Activated CD4-positive, alpha-beta T cell treated with anti-CD3 and anti-CD28 coated beads, Interleukin-2, amount 10 ng/mL, durations not matched to agents 24 days and 14 days (primary cell): ENCODE measurements at regions not wholly inside any gene's neighbourhood (a gene's known extent, or its start where the extent isn't known, plus 50 kb on each side); places are given as distances from the start of the nearest gene placed in this dataset.

ENCODE experiments used
- DNase-seq: peaks from one replicate; pipeline ENCODE4 v3.0.0; 2022
- H3K27ac Mint-ChIP-seq: one replicate; pipeline ENCODE4 v1.8.0; 2022; ENCODE audit warnings: mild to moderate bottlenecking, mixed read lengths
- H3K27me3 Mint-ChIP-seq: one replicate; pipeline ENCODE4 v1.8.0; 2022; ENCODE audit warnings: mixed read lengths
- H3K36me3 Mint-ChIP-seq: one replicate; pipeline ENCODE4 v1.8.0; 2022; ENCODE audit warnings: low read depth, mild to moderate bottlenecking, mixed read lengths
- H3K4me1 Mint-ChIP-seq: one replicate; pipeline ENCODE4 v1.8.0; 2021; ENCODE audit warnings: mixed read lengths
- H3K4me3 Mint-ChIP-seq: one replicate; pipeline ENCODE4 v1.8.0; 2022; ENCODE audit warnings: mild to moderate bottlenecking, moderate library complexity, mixed read lengths
- H3K9me3 Mint-ChIP-seq: one replicate; pipeline ENCODE4 v1.8.0; 2021; ENCODE audit warnings: mixed read lengths
- intact Hi-C: fragments of 100-400 bp; cut with micrococcal nuclease; formaldehyde crosslinking; loops from one replicate; pipeline ENCODE4 v1.15.1; 2023

GRCh38 chr6:56407883-56408410 lies 160.6 kb upstream of the COL21A1 start:
- intact Hi-C loops = no loop called here

GRCh38 chr6:56406276-56407269 lies 159.2 kb upstream of the COL21A1 start:
- H3K27me3 Mint-ChIP-seq = peaks cover 2% of the 10 kb centered on the region
- H3K4me1 Mint-ChIP-seq = no peaks in the 10 kb centered on the region
- DNase-seq = no peak
- H3K27ac Mint-ChIP-seq = no peak overlapping the region
- intact Hi-C loops = no loop called here
- no peaks in the 10 kb centered on the region for H3K9me3 Mint-ChIP-seq
- H3K4me3 Mint-ChIP-seq = no peak overlapping the region
- no peaks in the 10 kb centered on the region for H3K36me3 Mint-ChIP-seq

More at GRCh38 chr6:56407883-56408410, 160.6 kb upstream of the COL21A1 start:
- Mint-ChIP-seq H3K4me3 (no peak overlapping the region), H3K4me1 (no peaks in the 10 kb centered on the region), H3K36me3 (no peaks in the 10 kb centered on the region), H3K27ac (no peak overlapping the region), H3K9me3 (no peaks in the 10 kb centered on the region), H3K27me3 (peaks cover 2% of the 10 kb centered on the region)
- DNase-seq = no peak

- Mint-ChIP-seq H3K27me3 (peaks cover 2% of the 10 kb centered on the region), H3K4me1 (no peaks in the 10 kb centered on the region), H3K36me3 (no peaks in the 10 kb centered on the region), H3K9me3 (no peaks in the 10 kb centered on the region), H3K27ac (no peak overlapping the region), H3K4me3 (no peak overlapping the region)
- no peak for DNase-seq
- intact Hi-C loops = no loop called here
Measured at GRCh38 chr6:56404599-56404998, 157.2 kb upstream of the COL21A1 start.

GRCh38 chr6:56403745-56404144 lies 156.4 kb upstream of the COL21A1 start:
- no peak overlapping the region for H3K4me3 Mint-ChIP-seq
- H3K9me3 Mint-ChIP-seq = no peaks in the 10 kb centered on the region
- intact Hi-C loops = no loop called here
- H3K4me1 Mint-ChIP-seq = no peaks in the 10 kb centered on the region
- H3K27ac Mint-ChIP-seq = no peak overlapping the region
- no peak for DNase-seq
- H3K36me3 Mint-ChIP-seq = no peaks in the 10 kb centered on the region
- peaks cover 2% of the 10 kb centered on the region for H3K27me3 Mint-ChIP-seq

DNA sequence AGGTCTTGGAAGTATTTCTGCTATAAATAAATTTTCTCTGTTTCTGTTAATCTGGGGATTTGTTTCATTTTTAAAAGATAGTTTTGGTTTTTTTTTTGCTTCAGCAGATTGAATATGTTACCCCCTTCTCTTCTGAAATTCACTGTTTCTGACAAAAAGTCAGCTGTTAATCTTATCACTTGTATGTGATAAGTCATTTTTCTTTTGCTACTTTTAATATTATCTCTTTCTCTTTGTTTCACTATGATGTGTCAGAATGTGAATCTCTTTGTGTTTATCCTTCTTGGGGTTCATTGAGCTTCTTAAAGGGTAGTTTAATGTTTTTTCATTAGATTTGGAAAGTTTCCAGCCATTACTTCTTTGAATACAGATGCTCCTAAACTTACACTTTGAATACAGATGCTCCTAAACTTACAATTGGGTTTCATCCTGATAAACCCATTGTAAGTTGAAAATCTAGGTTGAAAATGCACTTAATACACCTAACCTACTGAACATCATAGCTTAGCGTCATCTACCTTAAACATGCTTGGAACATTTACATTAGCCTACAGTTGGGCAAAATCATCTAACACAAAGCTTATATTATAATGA lies 154.2 kb upstream of the COL21A1 start:
- Mint-ChIP-seq H3K27ac (no peak overlapping the region), H3K4me3 (no peak overlapping the region), H3K9me3 (no peaks in the 10 kb centered on the region), H3K27me3 (peaks cover 8% of the 10 kb centered on the region), H3K4me1 (no peaks in the 10 kb centered on the region), H3K36me3 (no peaks in the 10 kb centered on the region)
- no peak for DNase-seq
- intact Hi-C loops = no loop called here

- Mint-ChIP-seq H3K4me3 (no peak overlapping the region), H3K4me1 (no peaks in the 10 kb centered on the region), H3K9me3 (no peaks in the 10 kb centered on the region), H3K36me3 (no peaks in the 10 kb centered on the region), H3K27ac (no peak overlapping the region), H3K27me3 (peaks cover 11% of the 10 kb centered on the region)
- intact Hi-C loops = no loop called here
- DNase-seq = no peak
Measured at GRCh38 chr6:56400273-56400672, 152.9 kb upstream of the COL21A1 start.

DNA sequence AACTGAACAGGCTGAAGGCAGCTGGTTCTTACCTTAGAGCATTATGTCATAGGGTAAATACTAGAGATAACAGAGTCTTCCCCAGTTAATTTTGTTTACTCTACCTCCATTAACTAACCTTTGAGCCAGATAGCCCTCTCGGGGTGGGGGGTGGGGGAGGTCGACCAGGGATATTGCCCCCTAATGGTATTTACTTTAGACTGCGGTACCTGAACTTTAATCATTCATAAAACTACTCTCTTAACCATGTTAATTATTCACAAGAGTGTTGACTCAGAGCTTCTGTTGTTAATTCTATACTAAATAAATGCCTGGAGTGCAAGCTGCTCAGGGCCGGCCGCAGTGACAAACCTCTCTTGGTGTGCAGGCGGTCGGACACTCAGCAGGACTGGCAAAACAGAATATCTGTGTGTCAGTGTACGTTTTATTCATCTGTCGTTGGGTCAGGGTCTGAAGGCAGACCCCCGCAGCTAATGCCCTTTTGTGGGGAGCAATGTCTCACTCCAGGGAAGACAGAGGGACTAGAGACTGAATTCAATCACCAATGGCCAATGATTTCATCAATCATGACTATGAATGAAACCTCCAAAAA lies 152.4 kb upstream of the COL21A1 start:
- no peak overlapping the region for H3K27ac Mint-ChIP-seq
- H3K4me1 Mint-ChIP-seq = no peaks in the 10 kb centered on the region
- intact Hi-C loops = no loop called here
- no peaks in the 10 kb centered on the region for H3K36me3 Mint-ChIP-seq
- no peak for DNase-seq
- H3K27me3 Mint-ChIP-seq = peaks cover 11% of the 10 kb centered on the region
- H3K4me3 Mint-ChIP-seq = no peak overlapping the region
- no peaks in the 10 kb centered on the region for H3K9me3 Mint-ChIP-seq

- no peaks in the 10 kb centered on the region for H3K36me3 Mint-ChIP-seq
- intact Hi-C loops = no loop called here
- H3K27ac Mint-ChIP-seq = no peak overlapping the region
- no peaks in the 10 kb centered on the region for H3K9me3 Mint-ChIP-seq
- H3K4me1 Mint-ChIP-seq = no peaks in the 10 kb centered on the region
- no peak for DNase-seq
- no peak overlapping the region for H3K4me3 Mint-ChIP-seq
- H3K27me3 Mint-ChIP-seq = peaks cover 11% of the 10 kb centered on the region
Measured at GRCh38 chr6:56399250-56399671, 151.9 kb upstream of the COL21A1 start.

DNA sequence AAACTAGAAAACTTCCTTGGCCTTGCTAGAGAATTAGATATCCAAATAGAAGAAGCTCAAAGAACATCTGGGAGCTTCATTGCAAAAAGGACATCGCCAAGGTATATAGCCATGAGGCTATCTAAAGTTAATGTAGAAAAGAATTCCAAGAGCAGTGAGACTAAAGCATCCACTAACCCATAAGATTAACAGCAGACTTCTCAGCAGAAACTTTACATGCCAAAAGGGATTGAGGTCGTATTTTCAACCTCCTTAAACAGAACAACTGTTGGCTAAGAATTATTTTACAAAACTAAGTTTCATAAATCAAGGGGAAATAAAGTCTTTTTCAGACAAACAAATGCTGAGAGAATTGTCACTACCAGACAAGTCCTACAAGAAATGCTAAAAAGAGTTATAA lies 149.1 kb upstream of the COL21A1 start:
- H3K27me3 Mint-ChIP-seq = peaks cover 8% of the 10 kb centered on the region
- intact Hi-C loops = no loop called here

GRCh38 chr6:56393615-56394612 lies 146.5 kb upstream of the COL21A1 start:
- Mint-ChIP-seq H3K4me3 (no peak overlapping the region), H3K4me1 (no peaks in the 10 kb centered on the region), H3K27me3 (peaks cover 8% of the 10 kb centered on the region), H3K27ac (no peak overlapping the region), H3K9me3 (no peaks in the 10 kb centered on the region), H3K36me3 (no peaks in the 10 kb centered on the region)
- intact Hi-C loops = no loop called here
- no peak for DNase-seq

More for the DNA sequence above, 149.1 kb upstream of the COL21A1 start:
- H3K9me3 Mint-ChIP-seq = no peaks in the 10 kb centered on the region
- H3K36me3 Mint-ChIP-seq = no peaks in the 10 kb centered on the region
- no peak overlapping the region for H3K4me3 Mint-ChIP-seq
- DNase-seq = no peak
- no peak overlapping the region for H3K27ac Mint-ChIP-seq
- no peaks in the 10 kb centered on the region for H3K4me1 Mint-ChIP-seq

DNA sequence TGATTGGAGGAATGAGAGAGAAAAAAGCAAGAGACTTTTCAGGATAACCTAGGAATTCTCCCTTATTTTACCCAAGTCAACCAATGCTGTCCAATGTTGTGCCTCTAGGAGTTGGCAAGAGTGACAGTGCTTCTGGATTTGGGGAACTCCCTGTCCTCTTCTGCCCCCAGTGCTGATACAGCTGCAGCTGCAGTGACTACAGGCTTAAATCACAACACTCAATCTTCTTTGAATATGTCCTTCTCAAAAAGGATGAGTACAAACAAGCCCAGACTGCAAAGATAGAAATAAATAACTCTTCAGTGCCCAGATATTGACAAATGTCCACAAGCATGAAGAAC lies 141.0 kb upstream of the COL21A1 start:
- no peaks in the 10 kb centered on the region for H3K4me1 Mint-ChIP-seq
- no peak overlapping the region for H3K27ac Mint-ChIP-seq
- intact Hi-C loops = no loop called here
- H3K27me3 Mint-ChIP-seq = no peaks in the 10 kb centered on the region
- H3K4me3 Mint-ChIP-seq = no peak overlapping the region
- H3K9me3 Mint-ChIP-seq = no peaks in the 10 kb centered on the region
- DNase-seq = no peak
- no peaks in the 10 kb centered on the region for H3K36me3 Mint-ChIP-seq

- H3K27me3 Mint-ChIP-seq = no peaks in the 10 kb centered on the region
- no peaks in the 10 kb centered on the region for H3K9me3 Mint-ChIP-seq
- intact Hi-C loops = no loop called here
- H3K4me3 Mint-ChIP-seq = no peak overlapping the region
- no peak for DNase-seq
- H3K36me3 Mint-ChIP-seq = no peaks in the 10 kb centered on the region
- no peak overlapping the region for H3K27ac Mint-ChIP-seq
- H3K4me1 Mint-ChIP-seq = no peaks in the 10 kb centered on the region
Measured at GRCh38 chr6:56387621-56388414, 140.4 kb upstream of the COL21A1 start.

DNA sequence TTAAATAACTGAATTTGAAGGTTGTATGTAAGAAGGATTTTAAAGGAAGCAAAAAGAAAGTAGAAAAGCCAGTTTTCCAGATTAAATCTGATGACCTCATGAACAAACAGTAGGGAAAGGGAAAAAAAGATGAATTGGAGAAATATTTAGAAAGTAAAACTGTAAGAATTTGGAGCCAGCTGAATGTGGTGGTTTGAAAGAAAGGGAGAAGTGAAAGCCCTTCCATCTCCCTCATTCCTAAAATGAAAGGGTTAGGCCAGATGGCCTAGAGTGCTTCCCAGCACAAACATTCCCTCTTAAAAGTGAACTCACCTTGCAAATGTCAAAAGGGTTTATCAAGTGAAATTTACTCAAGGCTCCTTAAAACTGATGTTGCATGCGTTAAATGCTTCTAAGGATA lies 139.3 kb upstream of the COL21A1 start:
- Mint-ChIP-seq H3K27me3 (no peaks in the 10 kb centered on the region), H3K36me3 (no peaks in the 10 kb centered on the region), H3K4me3 (no peak overlapping the region), H3K4me1 (no peaks in the 10 kb centered on the region), H3K9me3 (no peaks in the 10 kb centered on the region), H3K27ac (no peak overlapping the region)
- intact Hi-C loops = no loop called here
- no peak for DNase-seq
